ENCODE measurements at regions not wholly inside any gene's neighbourhood (a gene's known extent, or its start where the extent isn't known, plus 50 kb on each side); places are given as distances from the start of the nearest gene placed in this dataset.

DNA sequence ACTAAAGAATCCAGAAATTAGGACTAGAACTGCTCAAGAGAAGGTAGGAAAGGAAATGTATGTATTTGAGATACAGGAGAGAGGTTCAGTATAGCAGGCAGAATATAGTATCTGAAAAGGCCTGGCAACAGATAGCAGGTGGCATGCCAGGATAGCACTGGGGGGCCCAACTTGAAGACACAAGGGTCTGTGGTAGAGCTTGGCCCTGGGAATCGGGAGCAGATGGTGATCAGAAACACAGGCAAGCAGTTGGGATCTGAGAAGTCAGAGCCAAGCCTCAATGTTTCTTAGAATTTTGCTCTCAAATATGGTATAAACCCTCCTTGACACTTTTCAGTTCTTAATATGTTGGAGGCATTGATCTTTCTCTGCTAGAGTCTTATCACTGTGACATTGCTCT lies 499.8 kb upstream of the CD180 start:
- TF ChIP-seq POLR2A (IDR thresholded peaks at IDR 0.05) (no peak), EP300 (IDR thresholded peaks at IDR 0.05; ENCODE audit: low read depth) (no peak), POLR2AphosphoS5 (IDR thresholded peaks at IDR 0.05) (no peak)
- TF ChIP-seq, protein P1, sequence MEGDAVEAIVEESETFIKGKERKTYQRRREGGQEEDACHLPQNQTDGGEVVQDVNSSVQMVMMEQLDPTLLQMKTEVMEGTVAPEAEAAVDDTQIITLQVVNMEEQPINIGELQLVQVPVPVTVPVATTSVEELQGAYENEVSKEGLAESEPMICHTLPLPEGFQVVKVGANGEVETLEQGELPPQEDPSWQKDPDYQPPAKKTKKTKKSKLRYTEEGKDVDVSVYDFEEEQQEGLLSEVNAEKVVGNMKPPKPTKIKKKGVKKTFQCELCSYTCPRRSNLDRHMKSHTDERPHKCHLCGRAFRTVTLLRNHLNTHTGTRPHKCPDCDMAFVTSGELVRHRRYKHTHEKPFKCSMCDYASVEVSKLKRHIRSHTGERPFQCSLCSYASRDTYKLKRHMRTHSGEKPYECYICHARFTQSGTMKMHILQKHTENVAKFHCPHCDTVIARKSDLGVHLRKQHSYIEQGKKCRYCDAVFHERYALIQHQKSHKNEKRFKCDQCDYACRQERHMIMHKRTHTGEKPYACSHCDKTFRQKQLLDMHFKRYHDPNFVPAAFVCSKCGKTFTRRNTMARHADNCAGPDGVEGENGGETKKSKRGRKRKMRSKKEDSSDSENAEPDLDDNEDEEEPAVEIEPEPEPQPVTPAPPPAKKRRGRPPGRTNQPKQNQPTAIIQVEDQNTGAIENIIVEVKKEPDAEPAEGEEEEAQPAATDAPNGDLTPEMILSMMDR (IDR thresholded peaks at IDR 0.05): no peak
- 83% methylated on average over 1 of the region's 1 CpG for WGBS, 2 donors (ENCODE audit: low coverage in 1 of 2)
- peaks cover 0 to under 1% of the 10 kb centered on the region in 2 donors for H3K9me3 ChIP-seq
- H3K27me3 ChIP-seq: no peaks in the 10 kb centered on the region
- no peaks in the 10 kb centered on the region for H3K36me3 ChIP-seq
- no peak for DNase-seq
- intact Hi-C loops (cut with DNase I; ENCODE audit: low total_unique reads) (loop anchor here (10.0 kb wide), 1 partner anchor 452 kb away; no protein-coding TSS in a partner anchor), in situ Hi-C loops (cut with MboI; ENCODE audit: low pct_ligation_motif_present in 1 of 4, low pct_unique_long_range_greater_than_20kb in 1 of 4, low sequenced_read_pairs in 3 of 4) (no loop called here)
- no peak overlapping the region for H3K27ac ChIP-seq
- H3K4me3 ChIP-seq: no peak overlapping the region
- peaks cover 0 to 31% (median 16%) of the 10 kb centered on the region in 4 donors for H3K4me1 ChIP-seq

DNA sequence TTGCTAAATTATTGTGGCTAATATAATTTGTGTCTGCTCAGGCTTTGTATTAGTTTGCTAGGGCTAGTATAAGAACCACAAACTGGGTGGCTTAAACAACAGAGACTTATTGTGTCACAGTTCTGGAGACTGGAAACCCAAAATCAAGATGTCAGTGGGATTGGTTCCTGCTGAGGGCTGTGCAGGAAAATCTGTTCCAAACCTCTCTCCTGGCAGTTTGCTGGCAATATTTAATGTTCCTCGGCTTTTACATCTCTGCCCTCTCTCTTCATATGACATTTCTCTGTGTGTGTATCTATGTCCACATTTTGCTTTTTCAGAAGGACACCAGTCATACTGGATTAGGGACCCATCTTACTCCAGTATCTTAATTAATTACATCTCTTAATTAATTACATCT lies 498.8 kb upstream of the CD180 start:
- no peak for DNase-seq
- in situ Hi-C loops (cut with MboI; ENCODE audit: low pct_ligation_motif_present in 1 of 4, low pct_unique_long_range_greater_than_20kb in 1 of 4, low sequenced_read_pairs in 3 of 4) (no loop called here), intact Hi-C loops (cut with DNase I; ENCODE audit: low total_unique reads) (loop anchor here (10.0 kb wide), 1 partner anchor 451 kb away; no protein-coding TSS in a partner anchor)
- no peaks in the 10 kb centered on the region for H3K9me3 ChIP-seq
- 71 to 73% methylated on average over 1 of the region's 1 CpG for WGBS, 2 donors (ENCODE audit: low coverage in 1 of 2)
- no peak for TF ChIP-seq EP300 (IDR thresholded peaks at IDR 0.05; ENCODE audit: low read depth)
- no peak for TF ChIP-seq POLR2A (IDR thresholded peaks at IDR 0.05)
- TF ChIP-seq, protein P1 (IDR thresholded peaks at IDR 0.05): no peak
- no peak for TF ChIP-seq POLR2AphosphoS5 (IDR thresholded peaks at IDR 0.05)
- H3K4me1 ChIP-seq: peaks cover 0 to 30% (median 16%) of the 10 kb centered on the region in 4 donors
- H3K27me3 ChIP-seq: no peaks in the 10 kb centered on the region
- peak overlapping the region; percentile 69 to 80 (median 74) for H3K27ac ChIP-seq
- no peak overlapping the region for H3K4me3 ChIP-seq
- H3K36me3 ChIP-seq: no peaks in the 10 kb centered on the region

DNA sequence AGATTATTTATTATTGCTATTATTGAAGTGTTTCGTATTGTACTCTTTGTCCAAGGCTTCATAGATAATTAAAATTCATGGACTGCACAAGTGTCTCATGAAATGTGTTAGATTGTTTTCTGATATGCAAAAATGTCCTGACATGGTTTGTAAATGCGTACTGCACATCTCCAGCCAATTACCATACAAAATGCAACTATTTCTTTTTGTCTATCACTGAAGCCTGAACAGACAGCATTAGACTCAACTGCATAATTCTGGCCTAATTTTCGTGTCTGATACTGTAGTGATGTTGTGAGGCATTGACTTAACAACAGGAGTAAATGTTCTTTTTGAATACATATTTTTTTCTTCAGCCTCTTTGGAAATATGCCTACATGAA lies 498.2 kb upstream of the CD180 start:
- TF ChIP-seq EP300 (IDR thresholded peaks at IDR 0.05; ENCODE audit: low read depth) (no peak), POLR2AphosphoS5 (IDR thresholded peaks at IDR 0.05) (no peak), POLR2A (IDR thresholded peaks at IDR 0.05) (no peak)
- TF ChIP-seq, protein P1 (IDR thresholded peaks at IDR 0.05): no peak
- no peak overlapping the region for H3K4me3 ChIP-seq
- in situ Hi-C loops (cut with MboI; ENCODE audit: low pct_ligation_motif_present in 1 of 4, low pct_unique_long_range_greater_than_20kb in 1 of 4, low sequenced_read_pairs in 3 of 4) (no loop called here), intact Hi-C loops (cut with DNase I; ENCODE audit: low total_unique reads) (loop anchor here (10.0 kb wide), 1 partner anchor 450 kb away; no protein-coding TSS in a partner anchor)
- H3K9me3 ChIP-seq: no peaks in the 10 kb centered on the region
- H3K27ac ChIP-seq: peak overlapping the region; percentile 69 to 80 (median 74)
- no peaks in the 10 kb centered on the region for H3K36me3 ChIP-seq
- no peaks in the 10 kb centered on the region for H3K27me3 ChIP-seq
- DNase-seq: no peak
- peaks cover 0 to 24% (median 13%) of the 10 kb centered on the region in 4 donors for H3K4me1 ChIP-seq
- WGBS, 2 donors (ENCODE audit: low coverage in 1 of 2): 75 to 78% methylated on average over 3 of the region's 3 CpGs

DNA sequence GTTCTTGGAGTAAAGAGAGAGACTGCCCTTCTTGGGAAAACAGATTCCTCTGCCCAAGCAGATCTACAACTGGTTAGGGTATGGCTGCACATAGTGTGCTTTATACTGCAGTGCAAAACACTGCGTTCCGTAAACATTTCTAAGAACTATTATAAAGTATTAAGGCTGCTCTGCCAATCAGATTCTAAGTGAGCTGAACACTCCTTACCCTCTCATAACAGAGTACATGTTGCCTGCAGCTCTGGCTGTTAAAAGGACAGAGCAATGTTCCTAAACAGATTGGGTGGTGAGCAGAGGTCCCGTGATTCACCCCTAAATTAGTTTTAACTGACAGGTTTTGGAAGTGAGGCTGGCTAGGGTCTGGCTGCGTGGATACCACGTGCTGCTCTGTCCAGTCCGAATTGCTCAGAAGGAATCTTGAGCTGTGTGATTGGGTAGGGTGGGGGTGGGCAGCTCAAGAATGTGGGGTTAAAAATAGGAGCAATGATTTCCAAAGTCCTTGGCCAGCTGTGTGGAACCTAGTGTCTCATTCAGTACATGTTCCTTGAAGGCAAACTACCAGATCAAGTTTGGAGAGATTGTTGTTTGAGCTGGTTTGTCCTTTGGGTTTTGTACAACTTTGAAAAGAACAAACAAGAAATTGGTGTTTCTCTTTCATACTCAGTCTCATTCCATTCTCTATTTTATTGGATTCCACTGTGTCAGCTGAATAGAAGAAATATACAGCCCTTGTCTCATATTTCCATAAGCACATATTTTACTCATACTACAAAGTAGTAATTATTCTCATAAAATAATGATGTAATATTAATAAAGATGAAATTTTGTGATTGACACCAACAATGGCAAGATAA lies 497.6 kb upstream of the CD180 start:
- no peaks in the 10 kb centered on the region for H3K36me3 ChIP-seq
- DNase-seq: peak; percentile 56
- H3K27me3 ChIP-seq: no peaks in the 10 kb centered on the region
- intact Hi-C loops (cut with DNase I; ENCODE audit: low total_unique reads) (loop anchor here (10.0 kb wide), 1 partner anchor 449 kb away; no protein-coding TSS in a partner anchor), in situ Hi-C loops (cut with MboI; ENCODE audit: low pct_ligation_motif_present in 1 of 4, low pct_unique_long_range_greater_than_20kb in 1 of 4, low sequenced_read_pairs in 3 of 4) (no loop called here)
- H3K4me3 ChIP-seq: no peak overlapping the region
- 59 to 100% methylated on average over 2 to 6 of the region's 6 CpGs for WGBS, 2 donors (ENCODE audit: low coverage in 1 of 2)
- peaks cover 0 to 19% (median 10%) of the 10 kb centered on the region in 4 donors for H3K4me1 ChIP-seq
- peak overlapping the region; percentile 69 to 80 (median 74) for H3K27ac ChIP-seq
- H3K9me3 ChIP-seq: no peaks in the 10 kb centered on the region
- TF ChIP-seq POLR2A (IDR thresholded peaks at IDR 0.05): no peak
- TF ChIP-seq, protein P1 (IDR thresholded peaks at IDR 0.05): no peak
- peak; percentile 98 for TF ChIP-seq EP300 (IDR thresholded peaks at IDR 0.05; ENCODE audit: low read depth)
- peak; percentile 73 to 81 (median 81) for TF ChIP-seq POLR2AphosphoS5 (IDR thresholded peaks at IDR 0.05)
